Right lobe of liver (tissue), 6 donors: ENCODE measurements at regions not wholly inside any gene's neighbourhood (a gene's known extent, or its start where the extent isn't known, plus 50 kb on each side); places are given as distances from the start of the nearest gene placed in this dataset.

Source experiments
- ATAC-seq, 4 donors: fragments of 200-7000 bp; cut with Tn5 transposase; one replicate each; pipeline ENCODE4 v1.9.1; 2020; ENCODE audit warnings: mild to moderate bottlenecking in 4 of 4, moderate library complexity in 4 of 4
- DNase-seq, 3 donors: peaks; one replicate each; pipeline ENCODE4 v3.0.0-alpha.2; 2020
- H3K27ac ChIP-seq, 3 donors: fragments of 200-600 bp; one replicate each; pipeline ENCODE4 v1.8.0; 2022
- H3K27me3 ChIP-seq, 2 donors: fragments of 200-600 bp; one replicate each; pipeline ENCODE4 v1.8.0; 2022
- H3K36me3 ChIP-seq, 4 donors: fragments of 200-600 bp; sonication (generic) in 1 of 4; one replicate each; pipeline versions ENCODE4 v1.5.1 to v1.8.0; 2017 to 2022; ENCODE audit warnings: control low read depth in 1 of 4
- H3K4me1 ChIP-seq, 4 donors: fragments of 200-600 bp; sonication (generic) in 1 of 4; one replicate each; pipeline versions ENCODE4 v1.5.1 to v1.8.0; 2017 to 2022; ENCODE audit warnings: control low read depth in 1 of 4
- H3K4me3 ChIP-seq, 3 donors: fragments of 200-600 bp; one replicate each; pipeline ENCODE4 v1.8.0; 2022
- H3K9me3 ChIP-seq, 4 donors: fragments of 200-600 bp; sonication (generic) in 1 of 4; one replicate each; pipeline versions ENCODE4 v1.5.1 to v1.8.0; 2017 to 2022; ENCODE audit warnings: control low read depth in 1 of 4
- CTCF ChIP-seq, 4 donors: fragments of 200-600 bp in 3 of 4; fragments of 450-650 bp in 1 of 4; IDR thresholded peaks; one replicate each; pipeline versions ENCODE4 v1.5.1 to v1.8.0; 2016 to 2022; ENCODE audit warnings: antibody characterized with exemption in 4 of 4, mild to moderate bottlenecking in 2 of 4
- POLR2A ChIP-seq: fragments of 450-650 bp; IDR thresholded peaks from one replicate; pipeline ENCODE4 v1.6.1; 2017; ENCODE audit warnings: antibody characterized with exemption, mild to moderate bottlenecking
- WGBS: methylation state at CpG from one replicate; pipeline ENCODE4 v1.1.6; 2018; ENCODE audit warnings: low coverage, low lambda C conversion rate; ENCODE audit not compliant: insufficient coverage; ENCODE audit errors: missing lambda C conversion rate; 5-methylcytosine and 5-hydroxymethylcytosine counted together
- intact Hi-C, 2 donors: fragments of 100-400 bp; cut with DNase I; formaldehyde crosslinking; loops; one replicate each; pipeline versions ENCODE4 v1.11.2 to v1.14.1; 2022
- donor health status: DM: no; HTN: yes; CAD: no.
- donor health status: DM: no; HTN: no; CAD: no.
- donor health status: DM: no; HTN: no; CAD: no.
- donor health status: DM: no; HTN: yes; CAD: no.
- donor health status: DM: no; HTN: yes; CAD: no.

- no peak overlapping the region for H3K27ac ChIP-seq
- H3K4me1 ChIP-seq: no peaks in the 10 kb centered on the region
- ATAC-seq (no peak), DNase-seq (no peak)
- intact Hi-C loops: no loop called here
- no peaks in the 10 kb centered on the region for H3K9me3 ChIP-seq
- 28% methylated on average over 15 of the region's 15 CpGs for WGBS
- TF ChIP-seq POLR2A (no peak), CTCF (IDR thresholded peaks at IDR 0.05) (no peak)
- H3K36me3 ChIP-seq: no peaks in the 10 kb centered on the region
- H3K27me3 ChIP-seq: no peaks in the 10 kb centered on the region
- H3K4me3 ChIP-seq: no peak overlapping the region
These were observed 366.9 kb downstream of the BRD1 start for GRCh38 chr22:49460592-49461281.

- Histone ChIP-seq H3K27me3 (no peaks in the 10 kb centered on the region), H3K4me3 (no peak overlapping the region), H3K4me1 (no peaks in the 10 kb centered on the region), H3K36me3 (no peaks in the 10 kb centered on the region), H3K9me3 (no peaks in the 10 kb centered on the region), H3K27ac (no peak overlapping the region)
- ATAC-seq (no peak), DNase-seq (no peak)
- TF ChIP-seq CTCF (IDR thresholded peaks at IDR 0.05) (no peak), POLR2A (no peak)
- 49% methylated on average over 4 of the region's 5 CpGs for WGBS
- intact Hi-C loops: no loop called here
These were observed 367.6 kb downstream of the BRD1 start for GRCh38 chr22:49460091-49460490.

GRCh38 chr22:49458708-49459099, 369.0 kb downstream of the BRD1 start:
- no peak overlapping the region for H3K27ac ChIP-seq
- no peak for DNase-seq
- H3K4me1 ChIP-seq: no peaks in the 10 kb centered on the region
- 55% methylated on average over 2 of the region's 15 CpGs for WGBS
- H3K9me3 ChIP-seq: no peaks in the 10 kb centered on the region
- TF ChIP-seq CTCF (IDR thresholded peaks at IDR 0.05) (no peak), POLR2A (no peak)
- no peak for ATAC-seq
- H3K36me3 ChIP-seq: no peaks in the 10 kb centered on the region
- intact Hi-C loops: no loop called here
- H3K4me3 ChIP-seq: no peak overlapping the region
- H3K27me3 ChIP-seq: no peaks in the 10 kb centered on the region

- no peaks in the 10 kb centered on the region for H3K9me3 ChIP-seq
- ATAC-seq: no peak
- no peak overlapping the region for H3K27ac ChIP-seq
- H3K4me3 ChIP-seq: no peak overlapping the region
- no peak for TF ChIP-seq POLR2A
- no peak for TF ChIP-seq CTCF (IDR thresholded peaks at IDR 0.05)
- intact Hi-C loops: no loop called here
- no peaks in the 10 kb centered on the region for H3K4me1 ChIP-seq
- DNase-seq: no peak
- no peaks in the 10 kb centered on the region for H3K27me3 ChIP-seq
- H3K36me3 ChIP-seq: no peaks in the 10 kb centered on the region
- WGBS: 71% methylated on average over 7 of the region's 14 CpGs
These were observed 369.5 kb downstream of the BRD1 start for GRCh38 chr22:49457946-49458707.
